Globus pallidus (tissue), 1 donor: ENCODE measurements at regions not wholly inside any gene's neighbourhood (a gene's known extent, or its start where the extent isn't known, plus 50 kb on each side); places are given as distances from the start of the nearest gene placed in this dataset.
A peak's percentile ranks its signal among the peaks of the same experiment; 100 is the strongest.
"Not testable (repeated sequence)": the region's sequence is repeated elsewhere in the genome, so short reads cannot be mapped to it uniquely, and the experiment has no call there.

Experiments used
- DNase-seq: peaks from one replicate; pipeline ENCODE4 v3.0.0-alpha.2; 2015; ENCODE audit warnings: low spot score

GRCh38 chr14:30223385-30223785 lies 295.7 kb upstream of the PRKD1 start:
- no peak for DNase-seq

- DNase-seq, result peak; percentile 11
Observed at GRCh38 chr14:30223966-30224365, 296.3 kb upstream of the PRKD1 start.

GRCh38 chr14:30225176-30225575 lies 297.5 kb upstream of the PRKD1 start:
- DNase-seq, result no peak

- no peak for DNase-seq
Observed at GRCh38 chr14:30227436-30227835, 299.8 kb upstream of the PRKD1 start.

- DNase-seq, result no peak
Observed at GRCh38 chr14:30227876-30228275, 300.2 kb upstream of the PRKD1 start.

GRCh38 chr14:30230719-30231118 lies 303.1 kb upstream of the PRKD1 start:
- no peak for DNase-seq

GRCh38 chr14:30234966-30235365 lies 307.3 kb upstream of the PRKD1 start:
- DNase-seq, result no peak

- DNase-seq, result no peak
Observed at GRCh38 chr14:30235485-30235884, 307.8 kb upstream of the PRKD1 start.

GRCh38 chr14:30238936-30239335 lies 311.3 kb upstream of the PRKD1 start:
- no peak for DNase-seq

- no peak for DNase-seq
Observed at GRCh38 chr14:30240018-30240417, 312.4 kb upstream of the PRKD1 start.

- no peak for DNase-seq
Observed at GRCh38 chr14:30240685-30241084, 313.0 kb upstream of the PRKD1 start.

GRCh38 chr14:30242744-30243143 lies 315.1 kb upstream of the PRKD1 start:
- DNase-seq, result no peak

- DNase-seq, result no peak
Observed at GRCh38 chr14:30243207-30243606, 315.6 kb upstream of the PRKD1 start.

GRCh38 chr14:30243805-30244204 lies 315.2 kb upstream of the G2E3 start:
- no peak for DNase-seq

GRCh38 chr14:30244348-30244747 lies 314.6 kb upstream of the G2E3 start:
- DNase-seq, result not testable (repeated sequence)

- DNase-seq, result no peak
Observed at GRCh38 chr14:30251017-30251416, 307.9 kb upstream of the G2E3 start.

GRCh38 chr14:30251557-30252100 lies 307.3 kb upstream of the G2E3 start:
- DNase-seq, result no peak

- DNase-seq, result no peak
Observed at GRCh38 chr14:30252151-30252550, 306.8 kb upstream of the G2E3 start.

- no peak for DNase-seq
Observed at GRCh38 chr14:30252783-30253674, 305.9 kb upstream of the G2E3 start.

- DNase-seq, result no peak
Observed at GRCh38 chr14:30256627-30257026, 302.3 kb upstream of the G2E3 start.

GRCh38 chr14:30257946-30258661 lies 300.9 kb upstream of the G2E3 start:
- DNase-seq, result no peak

- DNase-seq, result no peak
Observed at GRCh38 chr14:30260833-30261607, 297.9 kb upstream of the G2E3 start.
